Tibial nerve (tissue), 4 donors: ENCODE measurements at regions not wholly inside any gene's neighbourhood (a gene's known extent, or its start where the extent isn't known, plus 50 kb on each side); places are given as distances from the start of the nearest gene placed in this dataset.

Experiments
- CTCF ChIP-seq, 5 experiments: fragments of 200-600 bp in 3 of 5; fragments of 450-650 bp in 2 of 5; sonication (generic) in 3 of 5; IDR thresholded peaks; one replicate each; pipeline ENCODE4 v1.5.1; 2016 to 2019; ENCODE audit warnings: antibody characterized with exemption in 5 of 5, mild to moderate bottlenecking in 3 of 5, moderate library complexity in 2 of 5
- EP300 ChIP-seq, 2 donors: sonication (generic); formaldehyde crosslinking; IDR thresholded peaks; one replicate each; pipeline ENCODE4 v1.6.1; 2017; ENCODE audit warnings: antibody characterized with exemption in 2 of 2, mild to moderate bottlenecking in 1 of 2

GRCh38 chr12:130236446-130236845, 74.2 kb downstream of the FZD10 start:
- no peak for TF ChIP-seq CTCF (IDR thresholded peaks at IDR 0.05)
- no peak for TF ChIP-seq EP300 (IDR thresholded peaks at IDR 0.05)
